ENCODE measurements at regions not wholly inside any gene's neighbourhood (a gene's known extent, or its start where the extent isn't known, plus 50 kb on each side); places are given as distances from the start of the nearest gene placed in this dataset.

- TF ChIP-seq CTCF (IDR thresholded peaks at IDR 0.05) (no peak), POLR2A (IDR thresholded peaks at IDR 0.05) (no peak), POLR2AphosphoS5 (IDR thresholded peaks at IDR 0.05) (no peak)
Observed at GRCh38 chr13:37460166-37460565, 138.4 kb downstream of the POSTN start.
